ENCODE measurements at regions not wholly inside any gene's neighbourhood (a gene's known extent, or its start where the extent isn't known, plus 50 kb on each side); places are given as distances from the start of the nearest gene placed in this dataset.

GRCh38 chrX:17986440-17986839 is 125.3 kb upstream of the RAI2 start:
- TF ChIP-seq CTCF (IDR thresholded peaks at IDR 0.05; ENCODE audit: low read length) (no peak), EZH2 (IDR thresholded peaks at IDR 0.05; ENCODE audit: borderline replicate concordance, low read length) (no peak)

Data from OCI-LY1 (cell line).